GM03348 (cell line): ENCODE measurements at regions not wholly inside any gene's neighbourhood (a gene's known extent, or its start where the extent isn't known, plus 50 kb on each side); places are given as distances from the start of the nearest gene placed in this dataset.

Experiments
- DNase-seq: peaks from one replicate; pipeline ENCODE4 v3.0.0; 2012; ENCODE audit warnings: low spot score

GRCh38 chr20:24796236-24796635, 152.8 kb upstream of the CST7 start:
- no peak for DNase-seq

GRCh38 chr20:24797113-24797512, 152.0 kb upstream of the CST7 start:
- DNase-seq, result no peak

- no peak for DNase-seq
Observed at GRCh38 chr20:24797745-24798655, 151.1 kb upstream of the CST7 start.

GRCh38 chr20:24798930-24799705, 150.0 kb upstream of the CST7 start:
- DNase-seq, result no peak

- DNase-seq, result no peak
Observed at GRCh38 chr20:24799971-24800580, 149.0 kb upstream of the CST7 start.

- DNase-seq, result no peak
Observed at GRCh38 chr20:24802286-24802820, 146.7 kb upstream of the CST7 start.

GRCh38 chr20:24804481-24805206, 144.4 kb upstream of the CST7 start:
- no peak for DNase-seq

GRCh38 chr20:24805456-24806238, 143.4 kb upstream of the CST7 start:
- no peak for DNase-seq

GRCh38 chr20:24806705-24807676, 142.1 kb upstream of the CST7 start:
- no peak for DNase-seq

- DNase-seq, result no peak
Observed at GRCh38 chr20:24808616-24809015, 140.5 kb upstream of the CST7 start.

- DNase-seq, result no peak
Observed at GRCh38 chr20:24809606-24810005, 139.5 kb upstream of the CST7 start.

GRCh38 chr20:24810676-24811407, 138.2 kb upstream of the CST7 start:
- no peak for DNase-seq

- no peak for DNase-seq
Observed at GRCh38 chr20:24812373-24812772, 136.7 kb upstream of the CST7 start.

GRCh38 chr20:24813080-24813479, 136.0 kb upstream of the CST7 start:
- no peak for DNase-seq

- DNase-seq, result no peak
Observed at GRCh38 chr20:24813496-24813895, 135.6 kb upstream of the CST7 start.

- no peak for DNase-seq
Observed at GRCh38 chr20:24813936-24814335, 135.1 kb upstream of the CST7 start.

GRCh38 chr20:24814556-24815195, 134.4 kb upstream of the CST7 start:
- no peak for DNase-seq

GRCh38 chr20:24815196-24815815, 133.8 kb upstream of the CST7 start:
- DNase-seq, result no peak
